Osteoblast (primary cell): ENCODE measurements at regions not wholly inside any gene's neighbourhood (a gene's known extent, or its start where the extent isn't known, plus 50 kb on each side); places are given as distances from the start of the nearest gene placed in this dataset.

Source experiments
- DNase-seq: peaks from one replicate; pipeline ENCODE4 v3.0.0; 2011; ENCODE audit warnings: low spot score, mixed read lengths; ENCODE audit not compliant: insufficient read length; ENCODE audit errors: missing footprints
- H2AFZ ChIP-seq: 2 replicates; pipeline ENCODE4 v1.6.0; 2011; ENCODE audit warnings: mild to moderate bottlenecking, low read length
- H3K27ac ChIP-seq: 2 replicates; pipeline ENCODE4 v1.5.1; 2011; ENCODE audit warnings: mild to moderate bottlenecking, low read depth, low read length, moderate library complexity
- H3K27me3 ChIP-seq: 2 replicates; pipeline ENCODE4 v1.6.0; 2012; ENCODE audit warnings: mild to moderate bottlenecking, control low read depth, inconsistent platforms, low read length, moderate library complexity; ENCODE audit not compliant: insufficient read depth
- H3K36me3 ChIP-seq: 2 replicates; pipeline ENCODE4 v1.5.1; 2011; ENCODE audit warnings: mild to moderate bottlenecking, low read length, control low read depth, moderate library complexity; ENCODE audit not compliant: insufficient read depth
- H3K4me1 ChIP-seq: 2 replicates; pipeline ENCODE4 v1.5.1; 2011; ENCODE audit warnings: mild to moderate bottlenecking, low read length, control low read depth, moderate library complexity; ENCODE audit not compliant: insufficient read depth
- H3K4me2 ChIP-seq: 2 replicates; pipeline ENCODE4 v1.6.0; 2011; ENCODE audit warnings: mild to moderate bottlenecking, low read length; ENCODE audit not compliant: insufficient read depth
- H3K4me3 ChIP-seq: fragments of 200-600 bp; sonication (generic); 3 replicates; pipeline ENCODE4 v1.5.1; 2012; ENCODE audit warnings: mild to moderate bottlenecking, low read length, inconsistent platforms; ENCODE audit not compliant: insufficient read depth
- H3K79me2 ChIP-seq: 2 replicates; pipeline ENCODE4 v1.6.0; 2012; ENCODE audit warnings: mild to moderate bottlenecking, low read length, control low read depth, inconsistent platforms; ENCODE audit not compliant: insufficient read depth
- H3K9me3 ChIP-seq: 2 replicates; pipeline ENCODE4 v1.5.1; 2011; ENCODE audit warnings: low read depth, low read length, control low read depth
- H4K20me1 ChIP-seq: 2 replicates; pipeline ENCODE4 v1.6.0; 2012; ENCODE audit warnings: mild to moderate bottlenecking, low read length, control low read depth; ENCODE audit not compliant: insufficient read depth
- TF ChIP-seq, protein P1 (sequence below): IDR thresholded peaks from 2 replicates; pipeline ENCODE4 v1.5.1; 2011; ENCODE audit warnings: mild to moderate bottlenecking, low read depth, low read length, moderate library complexity; ENCODE audit errors: extremely low read depth

DNA sequence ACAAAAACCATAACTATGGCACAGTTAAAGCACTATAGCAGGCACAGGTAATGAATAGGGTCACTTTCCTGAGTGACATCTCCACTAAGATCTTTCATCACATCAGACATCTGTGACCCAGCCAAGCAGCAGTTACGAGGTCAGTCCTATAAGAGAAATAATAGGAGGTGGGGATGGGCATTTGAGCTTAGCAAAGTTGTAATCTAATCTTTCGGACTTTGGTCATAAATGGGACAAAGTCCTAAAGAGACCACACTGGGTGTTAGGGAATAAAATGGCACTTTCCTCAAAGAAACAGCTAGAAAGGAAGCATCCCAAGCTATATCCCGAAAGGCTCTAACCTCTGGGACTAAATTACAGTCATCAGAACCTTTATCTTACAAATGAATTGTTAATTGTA lies 432.2 kb downstream of the PIK3R1 start:
- Histone ChIP-seq H3K27ac (no peak overlapping the region), H3K79me2 (no peaks in the 10 kb centered on the region), H3K4me2 (no peak overlapping the region), H2AFZ (no peak overlapping the region), H3K4me1 (no peaks in the 10 kb centered on the region), H3K9me3 (no peaks in the 10 kb centered on the region), H3K4me3 (no peak overlapping the region), H4K20me1 (no peaks in the 10 kb centered on the region), H3K27me3 (no peaks in the 10 kb centered on the region), H3K36me3 (no peaks in the 10 kb centered on the region)
- TF ChIP-seq, protein P1, sequence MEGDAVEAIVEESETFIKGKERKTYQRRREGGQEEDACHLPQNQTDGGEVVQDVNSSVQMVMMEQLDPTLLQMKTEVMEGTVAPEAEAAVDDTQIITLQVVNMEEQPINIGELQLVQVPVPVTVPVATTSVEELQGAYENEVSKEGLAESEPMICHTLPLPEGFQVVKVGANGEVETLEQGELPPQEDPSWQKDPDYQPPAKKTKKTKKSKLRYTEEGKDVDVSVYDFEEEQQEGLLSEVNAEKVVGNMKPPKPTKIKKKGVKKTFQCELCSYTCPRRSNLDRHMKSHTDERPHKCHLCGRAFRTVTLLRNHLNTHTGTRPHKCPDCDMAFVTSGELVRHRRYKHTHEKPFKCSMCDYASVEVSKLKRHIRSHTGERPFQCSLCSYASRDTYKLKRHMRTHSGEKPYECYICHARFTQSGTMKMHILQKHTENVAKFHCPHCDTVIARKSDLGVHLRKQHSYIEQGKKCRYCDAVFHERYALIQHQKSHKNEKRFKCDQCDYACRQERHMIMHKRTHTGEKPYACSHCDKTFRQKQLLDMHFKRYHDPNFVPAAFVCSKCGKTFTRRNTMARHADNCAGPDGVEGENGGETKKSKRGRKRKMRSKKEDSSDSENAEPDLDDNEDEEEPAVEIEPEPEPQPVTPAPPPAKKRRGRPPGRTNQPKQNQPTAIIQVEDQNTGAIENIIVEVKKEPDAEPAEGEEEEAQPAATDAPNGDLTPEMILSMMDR, result no peak
- DNase-seq, result no peak

DNA sequence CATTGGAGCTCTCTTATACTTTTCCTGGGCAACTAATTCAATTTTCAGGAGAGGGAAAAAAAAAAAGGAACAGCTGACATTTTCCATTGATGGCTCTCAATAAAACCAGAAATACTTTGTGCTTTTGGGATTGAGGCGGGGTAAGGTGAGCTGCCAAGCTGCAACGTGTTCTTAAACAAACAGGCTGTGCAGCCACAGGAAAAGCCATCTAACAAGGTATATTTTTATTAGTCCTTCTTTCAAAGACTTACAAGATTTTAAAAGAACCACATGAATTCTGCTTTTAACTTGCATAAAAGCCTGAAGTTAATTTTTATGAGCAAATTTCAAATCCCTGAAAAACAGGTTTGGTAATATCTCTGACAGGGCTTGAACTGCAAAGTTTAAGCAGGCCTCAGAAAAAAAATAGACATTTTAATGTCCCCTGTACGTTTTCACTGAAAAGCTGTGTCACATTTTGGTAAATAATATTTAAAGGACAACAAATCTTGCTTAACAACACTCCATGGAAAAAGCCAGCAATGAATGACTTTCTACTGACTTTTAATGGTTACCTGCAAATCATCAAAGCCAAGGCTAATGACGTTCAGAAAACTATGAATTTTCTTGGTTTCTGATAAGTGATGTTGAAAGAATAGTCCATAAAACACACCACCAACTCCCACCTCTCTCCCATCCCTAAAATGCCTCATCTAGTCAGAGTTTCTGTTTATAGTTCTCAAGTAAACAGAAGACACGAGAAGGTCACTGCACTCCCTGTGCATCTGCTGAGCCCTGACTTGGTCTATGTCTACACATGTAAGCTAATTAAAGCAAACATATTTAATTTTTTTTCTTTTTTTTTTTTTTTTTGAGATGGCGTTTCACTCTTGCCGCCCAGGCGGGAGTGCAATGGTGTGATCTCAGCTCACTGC lies 433.6 kb downstream of the PIK3R1 start:
- no peak overlapping the region for H3K27ac ChIP-seq
- no peak for DNase-seq
- H3K4me2 ChIP-seq, result no peak overlapping the region
- H3K4me1 ChIP-seq, result no peaks in the 10 kb centered on the region
- no peaks in the 10 kb centered on the region for H4K20me1 ChIP-seq
- no peaks in the 10 kb centered on the region for H3K36me3 ChIP-seq
- H3K27me3 ChIP-seq, result no peaks in the 10 kb centered on the region
- H3K9me3 ChIP-seq, result no peaks in the 10 kb centered on the region
- TF ChIP-seq, protein P1, result no peak
- H3K79me2 ChIP-seq, result no peaks in the 10 kb centered on the region
- no peak overlapping the region for H3K4me3 ChIP-seq
- H2AFZ ChIP-seq, result no peak overlapping the region

DNA sequence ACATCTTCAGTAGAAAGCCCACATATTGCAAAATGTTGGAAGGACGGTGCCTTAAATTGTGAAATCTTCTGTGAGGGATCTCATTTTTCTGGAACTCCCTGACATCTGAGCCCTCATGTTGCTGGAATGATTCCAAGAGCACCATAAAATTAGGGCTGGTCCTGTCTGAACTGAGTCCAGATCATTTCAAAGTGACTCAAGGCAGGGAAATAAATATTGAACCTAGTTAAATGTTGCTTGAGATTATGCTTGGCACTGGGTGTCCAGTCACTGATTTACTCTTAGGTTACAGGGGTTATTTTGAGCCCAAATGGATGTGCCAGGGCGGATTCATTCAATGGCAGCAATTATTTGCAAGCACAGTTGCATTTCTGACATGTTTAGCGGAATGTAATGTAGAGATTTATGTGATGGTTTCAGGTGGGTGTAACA lies 437.0 kb downstream of the PIK3R1 start:
- TF ChIP-seq, protein P1, result no peak
- no peaks in the 10 kb centered on the region for H4K20me1 ChIP-seq
- DNase-seq, result no peak
- no peaks in the 10 kb centered on the region for H3K36me3 ChIP-seq
- no peaks in the 10 kb centered on the region for H3K9me3 ChIP-seq
- no peaks in the 10 kb centered on the region for H3K27me3 ChIP-seq
- no peak overlapping the region for H3K4me3 ChIP-seq
- H3K79me2 ChIP-seq, result no peaks in the 10 kb centered on the region
- no peak overlapping the region for H3K27ac ChIP-seq
- no peaks in the 10 kb centered on the region for H3K4me1 ChIP-seq
- H2AFZ ChIP-seq, result no peak overlapping the region
- H3K4me2 ChIP-seq, result no peak overlapping the region

DNA sequence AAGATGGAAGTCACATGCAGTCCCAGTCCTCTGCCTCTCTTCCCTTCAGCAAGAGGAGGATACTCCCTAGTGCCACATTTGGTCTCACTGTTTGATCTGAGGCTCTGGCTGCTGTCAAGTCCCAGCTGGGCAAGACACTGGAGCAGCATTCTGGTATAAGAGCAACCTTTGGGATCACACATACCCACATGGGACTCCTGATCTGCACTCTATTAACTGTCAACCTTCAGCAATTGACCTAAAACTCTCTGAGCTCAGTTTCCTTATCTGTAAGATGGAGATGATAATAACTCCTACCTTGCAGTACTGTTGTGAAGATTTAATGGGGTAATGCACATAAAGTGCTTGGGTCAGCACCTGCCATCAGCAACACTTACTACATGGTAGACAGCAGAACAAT lies 437.9 kb downstream of the PIK3R1 start:
- H2AFZ ChIP-seq, result no peak overlapping the region
- DNase-seq, result no peak
- H3K4me2 ChIP-seq, result no peak overlapping the region
- no peaks in the 10 kb centered on the region for H3K4me1 ChIP-seq
- no peaks in the 10 kb centered on the region for H3K9me3 ChIP-seq
- no peaks in the 10 kb centered on the region for H3K27me3 ChIP-seq
- no peak overlapping the region for H3K4me3 ChIP-seq
- no peak overlapping the region for H3K27ac ChIP-seq
- H3K79me2 ChIP-seq, result no peaks in the 10 kb centered on the region
- H3K36me3 ChIP-seq, result no peaks in the 10 kb centered on the region
- no peaks in the 10 kb centered on the region for H4K20me1 ChIP-seq
- TF ChIP-seq, protein P1, result no peak
